ENCODE measurements at regions not wholly inside any gene's neighbourhood (a gene's known extent, or its start where the extent isn't known, plus 50 kb on each side); places are given as distances from the start of the nearest gene placed in this dataset.

DNA sequence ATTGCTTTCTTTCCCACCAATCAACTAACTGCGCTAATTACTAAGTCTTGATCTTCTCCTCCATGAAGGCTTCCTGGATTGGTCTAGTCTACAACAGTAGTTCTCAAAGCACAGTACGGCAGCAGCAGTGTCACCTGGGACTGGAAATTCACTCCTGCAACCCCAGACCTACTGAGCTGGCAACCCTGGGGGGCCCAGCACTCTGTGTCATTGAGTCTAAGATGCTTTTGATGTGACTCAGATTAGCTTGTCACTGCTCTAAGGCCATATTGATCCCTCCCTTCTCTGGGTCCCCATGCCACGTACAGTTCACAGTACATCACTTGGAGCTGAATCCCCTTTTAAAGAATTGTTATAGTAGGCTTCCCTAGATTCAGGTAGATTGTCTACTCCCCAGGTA is 65.7 kb upstream of the KMT2C start:
- TF ChIP-seq CTCF (conservative IDR thresholded peaks at IDR 0.05; ENCODE audit: low read depth, low read length) (no peak), CEBPB (IDR thresholded peaks at IDR 0.05; ENCODE audit: low read depth, low read length) (no peak), RFX5 (IDR thresholded peaks at IDR 0.05; ENCODE audit: low read depth, low read length) (no peak), POLR2A (IDR thresholded peaks at IDR 0.05; ENCODE audit: low read depth, low read length) (no peak)
